Adrenal gland (tissue), 9 donors: ENCODE measurements at regions not wholly inside any gene's neighbourhood (a gene's known extent, or its start where the extent isn't known, plus 50 kb on each side); places are given as distances from the start of the nearest gene placed in this dataset.

Source experiments
- DNase-seq, 7 donors: peaks; one replicate each; pipeline ENCODE4 v3.0.0-alpha.2; 2019 to 2020
- H3K27ac ChIP-seq, 5 donors: fragments of 200-600 bp; sonication (generic) in 4 of 5; 1 replicate in 3 of 5; 2 replicates in 2 of 5; pipeline versions ENCODE4 v1.5.1 to v1.8.0; 2016 to 2020; ENCODE audit warnings: mild to moderate bottlenecking in 1 of 5
- H3K27me3 ChIP-seq: fragments of 200-600 bp; 2 replicates; pipeline ENCODE4 v1.8.0; 2021
- H3K36me3 ChIP-seq, 2 donors: fragments of 200-600 bp; replicated peaks in 1 of 2; 1 replicate in 1 of 2; 2 replicates in 1 of 2; pipeline versions ENCODE4 v1.5.1 to v1.8.0; 2018 to 2022
- H3K4me1 ChIP-seq, 2 donors: fragments of 200-600 bp; replicated peaks in 1 of 2; 1 replicate in 1 of 2; 2 replicates in 1 of 2; pipeline versions ENCODE4 v1.5.1 to v1.8.0; 2018 to 2021
- H3K4me3 ChIP-seq, 4 donors: fragments of 200-600 bp; sonication (generic) in 3 of 4; one replicate each; pipeline ENCODE4 v1.5.1; 2016 to 2018
- H3K9me3 ChIP-seq, 3 donors: fragments of 200-600 bp; sonication (generic) in 1 of 3; replicated peaks in 1 of 3; 1 replicate in 2 of 3; 2 replicates in 1 of 3; pipeline versions ENCODE4 v1.5.1 to v1.8.0; 2016 to 2021
- CTCF ChIP-seq, 6 experiments: fragments of 450-650 bp in 4 of 6; fragments of 200-600 bp in 2 of 6; sonication (generic) in 1 of 6; IDR thresholded peaks; 1 replicate in 5 of 6; 2 replicates in 1 of 6; pipeline versions ENCODE4 v1.5.1 to v1.8.0; 2016 to 2021; ENCODE audit warnings: antibody characterized with exemption in 6 of 6, mild to moderate bottlenecking in 2 of 6, moderate library complexity in 1 of 6
- POLR2A ChIP-seq, 2 donors: fragments of 450-650 bp; IDR thresholded peaks; one replicate each; pipeline ENCODE4 v1.6.1; 2017; ENCODE audit warnings: antibody characterized with exemption in 2 of 2, mild to moderate bottlenecking in 2 of 2, moderate library complexity in 1 of 2
- WGBS, 4 donors: extraction: QIAGEN DNeasy Blood & Tissue Kit in 2 of 4; methylation state at CpG; one replicate each; pipeline versions ENCODE4 v1.1.5 to v1.1.7; 2013 to 2017; 5-methylcytosine and 5-hydroxymethylcytosine counted together
- intact Hi-C, 2 donors: fragments of 100-400 bp; cut with DNase I; formaldehyde crosslinking; loops; one replicate each; pipeline versions ENCODE4 v1.14.1 to v1.15.0; 2022 to 2023
- donor health status: healthy with polysubstance abuse.
- donor health status: Bipolar disorder and iron deficiency.
- donor health status: DM: yes; HTN: yes; CAD: no.
- donor health status: DM: no; HTN: no; CAD: no.
- donor health status: DM: no; HTN: no; CAD: no.

GRCh38 chr10:118139321-118139720, 92.6 kb upstream of the RAB11FIP2 start:
- Histone ChIP-seq H3K9me3 (no peaks in the 10 kb centered on the region), H3K27ac (no peak overlapping the region), H3K36me3 (no peaks in the 10 kb centered on the region), H3K4me3 (no peak overlapping the region), H3K4me1 (no peaks in the 10 kb centered on the region), H3K27me3 (no peaks in the 10 kb centered on the region)
- DNase-seq, result no peak
- TF ChIP-seq CTCF (IDR thresholded peaks at IDR 0.05) (no peak), POLR2A (IDR thresholded peaks at IDR 0.05) (no peak)
- intact Hi-C loops, result no loop called here

- intact Hi-C loops, result no loop called here
- Histone ChIP-seq H3K4me3 (no peak overlapping the region), H3K36me3 (no peaks in the 10 kb centered on the region), H3K4me1 (no peaks in the 10 kb centered on the region), H3K9me3 (no peaks in the 10 kb centered on the region), H3K27ac (no peak overlapping the region), H3K27me3 (no peaks in the 10 kb centered on the region)
- no peak for DNase-seq
- 77 to 80% (median 78%) methylated on average over 2 of the region's 2 CpGs for WGBS, 4 donors
- no peak for TF ChIP-seq POLR2A (IDR thresholded peaks at IDR 0.05)
- no peak for TF ChIP-seq CTCF (IDR thresholded peaks at IDR 0.05)
Observed at GRCh38 chr10:118128675-118129074, 81.9 kb upstream of the RAB11FIP2 start.

- H3K27ac ChIP-seq, result no peak overlapping the region
- no peak for DNase-seq
- H3K4me1 ChIP-seq, result no peaks in the 10 kb centered on the region
- no peaks in the 10 kb centered on the region for H3K9me3 ChIP-seq
- TF ChIP-seq POLR2A (IDR thresholded peaks at IDR 0.05) (no peak), CTCF (IDR thresholded peaks at IDR 0.05) (no peak)
- no peaks in the 10 kb centered on the region for H3K36me3 ChIP-seq
- no peaks in the 10 kb centered on the region for H3K27me3 ChIP-seq
- intact Hi-C loops, result no loop called here
- H3K4me3 ChIP-seq, result no peak overlapping the region
Observed at GRCh38 chr10:118118716-118119115, 72.0 kb upstream of the RAB11FIP2 start.

- WGBS, 4 donors, result 59 to 71% (median 66%) methylated on average over 10 of the region's 10 CpGs
- H3K36me3 ChIP-seq, result no peaks in the 10 kb centered on the region
- H3K27ac ChIP-seq, result no peak overlapping the region
- no peak for DNase-seq
- no peaks in the 10 kb centered on the region for H3K27me3 ChIP-seq
- TF ChIP-seq CTCF (IDR thresholded peaks at IDR 0.05) (no peak), POLR2A (IDR thresholded peaks at IDR 0.05) (no peak)
- H3K4me3 ChIP-seq, result no peak overlapping the region
- intact Hi-C loops, result no loop called here
- H3K4me1 ChIP-seq, result no peaks in the 10 kb centered on the region
- no peaks in the 10 kb centered on the region for H3K9me3 ChIP-seq
Observed at GRCh38 chr10:118116715-118117449, 70.1 kb upstream of the RAB11FIP2 start.
